ENCODE measurements at regions not wholly inside any gene's neighbourhood (a gene's known extent, or its start where the extent isn't known, plus 50 kb on each side); places are given as distances from the start of the nearest gene placed in this dataset.

GRCh38 chr21:38912102-38912629 lies 106.4 kb downstream of the ETS2 start:
- no peak overlapping the region for H3K4me3 ChIP-seq (ENCODE audit: low read depth, low read length)
- DNase-seq (ENCODE audit: low read depth): no peak
- TF ChIP-seq, protein P1, sequence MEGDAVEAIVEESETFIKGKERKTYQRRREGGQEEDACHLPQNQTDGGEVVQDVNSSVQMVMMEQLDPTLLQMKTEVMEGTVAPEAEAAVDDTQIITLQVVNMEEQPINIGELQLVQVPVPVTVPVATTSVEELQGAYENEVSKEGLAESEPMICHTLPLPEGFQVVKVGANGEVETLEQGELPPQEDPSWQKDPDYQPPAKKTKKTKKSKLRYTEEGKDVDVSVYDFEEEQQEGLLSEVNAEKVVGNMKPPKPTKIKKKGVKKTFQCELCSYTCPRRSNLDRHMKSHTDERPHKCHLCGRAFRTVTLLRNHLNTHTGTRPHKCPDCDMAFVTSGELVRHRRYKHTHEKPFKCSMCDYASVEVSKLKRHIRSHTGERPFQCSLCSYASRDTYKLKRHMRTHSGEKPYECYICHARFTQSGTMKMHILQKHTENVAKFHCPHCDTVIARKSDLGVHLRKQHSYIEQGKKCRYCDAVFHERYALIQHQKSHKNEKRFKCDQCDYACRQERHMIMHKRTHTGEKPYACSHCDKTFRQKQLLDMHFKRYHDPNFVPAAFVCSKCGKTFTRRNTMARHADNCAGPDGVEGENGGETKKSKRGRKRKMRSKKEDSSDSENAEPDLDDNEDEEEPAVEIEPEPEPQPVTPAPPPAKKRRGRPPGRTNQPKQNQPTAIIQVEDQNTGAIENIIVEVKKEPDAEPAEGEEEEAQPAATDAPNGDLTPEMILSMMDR (IDR thresholded peaks at IDR 0.05; ENCODE audit: low read depth, low read length, missing control alignments): no peak

- no peak for DNase-seq (ENCODE audit: low read depth)
These were observed 105.9 kb downstream of the ETS2 start for GRCh38 chr21:38911484-38912101.

DNA sequence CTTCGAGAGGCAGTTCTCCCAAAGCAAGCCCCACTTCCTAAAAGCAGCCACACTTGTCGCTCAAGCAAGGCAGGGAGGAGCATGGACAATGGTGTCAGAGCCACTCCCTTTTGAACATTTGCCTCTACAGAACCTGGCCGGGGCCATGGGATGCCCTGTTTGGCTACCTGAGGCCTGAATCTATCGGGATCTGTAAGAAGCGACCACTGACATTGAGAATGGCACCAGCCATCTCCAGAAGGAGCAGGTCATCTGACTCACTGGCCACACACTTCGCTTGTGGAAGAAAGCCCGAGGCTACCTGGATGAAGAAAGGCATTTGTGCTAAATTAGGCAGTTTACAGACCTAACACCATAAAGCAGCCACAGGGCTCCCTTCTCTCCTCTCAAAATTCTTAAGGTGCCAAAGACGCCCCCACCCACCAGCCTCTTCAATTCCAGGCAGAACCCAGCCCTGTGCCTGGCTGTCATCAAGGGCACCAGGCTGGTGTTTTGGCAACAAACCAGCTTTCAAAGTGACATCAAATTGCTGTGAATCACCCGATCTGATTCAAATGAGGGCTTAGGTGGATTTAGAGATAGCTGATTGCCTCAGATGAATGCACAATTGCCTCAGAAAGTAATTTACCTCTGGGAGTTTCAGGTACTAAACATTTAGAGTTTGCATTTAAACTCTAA lies 104.8 kb downstream of the ETS2 start:
- no peak overlapping the region for H3K4me3 ChIP-seq (ENCODE audit: low read depth, low read length)
- TF ChIP-seq, protein P1 (IDR thresholded peaks at IDR 0.05; ENCODE audit: low read depth, low read length, missing control alignments): no peak
- DNase-seq (ENCODE audit: low read depth): no peak

More at GRCh38 chr21:38911484-38912101, 105.9 kb downstream of the ETS2 start:
- TF ChIP-seq, protein P1 (IDR thresholded peaks at IDR 0.05; ENCODE audit: low read depth, low read length, missing control alignments): no peak
- H3K4me3 ChIP-seq (ENCODE audit: low read depth, low read length): no peak overlapping the region

DNA sequence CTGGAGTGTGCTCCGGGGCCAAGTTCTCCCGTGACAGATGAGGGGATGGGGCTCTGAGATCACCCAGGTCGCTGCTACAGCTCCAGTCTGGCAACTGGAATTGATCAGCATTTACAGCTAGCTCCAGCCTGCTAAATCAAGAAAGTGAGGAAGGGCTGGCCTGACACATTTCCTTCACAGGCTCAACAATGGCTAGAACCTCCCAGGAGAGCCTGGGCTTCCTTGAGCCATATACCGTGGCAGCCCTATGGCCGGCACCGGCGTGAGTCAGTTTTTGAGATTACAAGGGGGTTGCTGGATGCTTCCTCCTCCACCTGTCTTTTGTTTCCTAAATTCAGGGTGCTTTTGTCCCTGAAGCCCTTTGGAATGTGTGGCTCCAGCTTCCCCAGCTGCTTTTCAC lies 104.2 kb downstream of the ETS2 start:
- TF ChIP-seq, protein P1 (IDR thresholded peaks at IDR 0.05; ENCODE audit: low read depth, low read length, missing control alignments): no peak
- no peak overlapping the region for H3K4me3 ChIP-seq (ENCODE audit: low read depth, low read length)
- no peak for DNase-seq (ENCODE audit: low read depth)

- H3K4me3 ChIP-seq (ENCODE audit: low read depth, low read length): no peak overlapping the region
- TF ChIP-seq, protein P1 (IDR thresholded peaks at IDR 0.05; ENCODE audit: low read depth, low read length, missing control alignments): no peak
- DNase-seq (ENCODE audit: low read depth): no peak
These were observed 103.4 kb downstream of the ETS2 start for GRCh38 chr21:38909109-38909508.

- no peak for DNase-seq (ENCODE audit: low read depth)
- no peak overlapping the region for H3K4me3 ChIP-seq (ENCODE audit: low read depth, low read length)
- TF ChIP-seq, protein P1 (IDR thresholded peaks at IDR 0.05; ENCODE audit: low read depth, low read length, missing control alignments): no peak
These were observed 102.8 kb downstream of the ETS2 start for GRCh38 chr21:38908537-38908936.
